ENCODE measurements at regions not wholly inside any gene's neighbourhood (a gene's known extent, or its start where the extent isn't known, plus 50 kb on each side); places are given as distances from the start of the nearest gene placed in this dataset.
"Not testable (repeated sequence)": the region's sequence is repeated elsewhere in the genome, so short reads cannot be mapped to it uniquely, and the experiment has no call there.

GRCh38 chr7:128561116-128561722, 84.7 kb downstream of the METTL2B start:
- not testable (repeated sequence) for DNase-seq (ENCODE audit: low read depth, low spot score)

GRCh38 chr7:128562795-128563194, 86.2 kb downstream of the METTL2B start:
- DNase-seq (ENCODE audit: low read depth, low spot score) = not testable (repeated sequence)

GRCh38 chr7:128564123-128564700, 87.7 kb downstream of the METTL2B start:
- DNase-seq (ENCODE audit: low read depth, low spot score) = not testable (repeated sequence)

- not testable (repeated sequence) for DNase-seq (ENCODE audit: low read depth, low spot score)
Measured at GRCh38 chr7:128564932-128565864, 88.7 kb downstream of the METTL2B start.

- not testable (repeated sequence) for DNase-seq (ENCODE audit: low read depth, low spot score)
Measured at GRCh38 chr7:128575277-128575676, 96.8 kb upstream of the GARIN1A start.

- DNase-seq (ENCODE audit: low read depth, low spot score) = not testable (repeated sequence)
Measured at GRCh38 chr7:128576953-128577352, 95.1 kb upstream of the GARIN1A start.

- DNase-seq (ENCODE audit: low read depth, low spot score) = not testable (repeated sequence)
Measured at GRCh38 chr7:128579843-128580242, 92.2 kb upstream of the GARIN1A start.

- DNase-seq (ENCODE audit: low read depth, low spot score) = not testable (repeated sequence)
Measured at GRCh38 chr7:128581100-128581499, 91.0 kb upstream of the GARIN1A start.

GRCh38 chr7:128581825-128582561, 90.1 kb upstream of the GARIN1A start:
- DNase-seq (ENCODE audit: low read depth, low spot score) = not testable (repeated sequence)

- not testable (repeated sequence) for DNase-seq (ENCODE audit: low read depth, low spot score)
Measured at GRCh38 chr7:128586715-128587114, 85.4 kb upstream of the GARIN1A start.

- no peak for DNase-seq (ENCODE audit: low read depth, low spot score)
Measured at GRCh38 chr7:128591705-128592104, 80.4 kb upstream of the GARIN1A start.

GRCh38 chr7:128592209-128592608, 79.9 kb upstream of the GARIN1A start:
- DNase-seq (ENCODE audit: low read depth, low spot score) = not testable (repeated sequence)

- DNase-seq (ENCODE audit: low read depth, low spot score) = not testable (repeated sequence)
Measured at GRCh38 chr7:128594061-128594460, 78.0 kb upstream of the GARIN1A start.

- DNase-seq (ENCODE audit: low read depth, low spot score) = peak; percentile 5
Measured at GRCh38 chr7:128596336-128597128, 75.6 kb upstream of the GARIN1A start.

- DNase-seq (ENCODE audit: low read depth, low spot score) = not testable (repeated sequence)
Measured at GRCh38 chr7:128598946-128599345, 73.1 kb upstream of the GARIN1A start.

- DNase-seq (ENCODE audit: low read depth, low spot score) = not testable (repeated sequence)
Measured at GRCh38 chr7:128608678-128609421, 63.2 kb upstream of the GARIN1A start.

- DNase-seq (ENCODE audit: low read depth, low spot score) = not testable (repeated sequence)
Measured at GRCh38 chr7:128613366-128613765, 58.7 kb upstream of the GARIN1A start.

GRCh38 chr7:128614812-128615211, 57.3 kb upstream of the GARIN1A start:
- DNase-seq (ENCODE audit: low read depth, low spot score) = not testable (repeated sequence)

- not testable (repeated sequence) for DNase-seq (ENCODE audit: low read depth, low spot score)
Measured at GRCh38 chr7:128616799-128617198, 55.3 kb upstream of the GARIN1A start.
